Renal cortex interstitium (tissue), 11 donors: ENCODE measurements at regions not wholly inside any gene's neighbourhood (a gene's known extent, or its start where the extent isn't known, plus 50 kb on each side); places are given as distances from the start of the nearest gene placed in this dataset.
"Not testable (repeated sequence)": the region's sequence is repeated elsewhere in the genome, so short reads cannot be mapped to it uniquely, and the experiment has no call there.

Experiments used
- DNase-seq, 11 donors: peaks; one replicate each; pipeline ENCODE4 v3.0.0-alpha.2; 2013; ENCODE audit warnings: low read depth in 9 of 11, low spot score in 4 of 11; ENCODE audit errors: extremely low read depth in 1 of 11

GRCh38 chr1:194755241-194755994 lies 1569.0 kb upstream of the B3GALT2 start:
- no peak for DNase-seq

GRCh38 chr1:194738843-194739242 lies 1552.4 kb upstream of the B3GALT2 start:
- DNase-seq, result not testable (repeated sequence)

GRCh38 chr1:194734970-194735369 lies 1548.6 kb upstream of the B3GALT2 start:
- no peak for DNase-seq

GRCh38 chr1:194731025-194731424 lies 1544.6 kb upstream of the B3GALT2 start:
- DNase-seq, result no peak

GRCh38 chr1:194730304-194730703 lies 1543.9 kb upstream of the B3GALT2 start:
- DNase-seq, result no peak

- no peak for DNase-seq
These were observed 1536.7 kb upstream of the B3GALT2 start for GRCh38 chr1:194723067-194723466.

- no peak for DNase-seq
These were observed 1531.5 kb upstream of the B3GALT2 start for GRCh38 chr1:194717941-194718340.

GRCh38 chr1:194717334-194717733 lies 1530.9 kb upstream of the B3GALT2 start:
- no peak for DNase-seq

- DNase-seq, result no peak
These were observed 1524.3 kb upstream of the B3GALT2 start for GRCh38 chr1:194710671-194711070.

- DNase-seq, result no peak
These were observed 1523.0 kb upstream of the B3GALT2 start for GRCh38 chr1:194709439-194709838.

GRCh38 chr1:194707074-194707473 lies 1520.7 kb upstream of the B3GALT2 start:
- no peak for DNase-seq

- DNase-seq, result no peak
These were observed 1518.9 kb upstream of the B3GALT2 start for GRCh38 chr1:194705123-194705854.

GRCh38 chr1:194698908-194699318 lies 1512.5 kb upstream of the B3GALT2 start:
- DNase-seq, result no peak

GRCh38 chr1:194693244-194693643 lies 1506.8 kb upstream of the B3GALT2 start:
- no peak for DNase-seq

- DNase-seq, result no peak
These were observed 1498.2 kb upstream of the B3GALT2 start for GRCh38 chr1:194684636-194685035.

GRCh38 chr1:194658090-194658439 lies 1471.7 kb upstream of the B3GALT2 start:
- DNase-seq, result no peak

- no peak for DNase-seq
These were observed 1468.5 kb upstream of the B3GALT2 start for GRCh38 chr1:194654956-194655355.

GRCh38 chr1:194653385-194653784 lies 1467.0 kb upstream of the B3GALT2 start:
- no peak for DNase-seq

GRCh38 chr1:194647118-194647517 lies 1460.7 kb upstream of the B3GALT2 start:
- DNase-seq, result no peak

- DNase-seq, result no peak
These were observed 1458.1 kb upstream of the B3GALT2 start for GRCh38 chr1:194644528-194644927.

GRCh38 chr1:194640322-194640721 lies 1453.9 kb upstream of the B3GALT2 start:
- DNase-seq, result no peak
